Coronary artery (tissue), 2 donors: ENCODE measurements at regions not wholly inside any gene's neighbourhood (a gene's known extent, or its start where the extent isn't known, plus 50 kb on each side); places are given as distances from the start of the nearest gene placed in this dataset.
"Not testable (repeated sequence)": the region's sequence is repeated elsewhere in the genome, so short reads cannot be mapped to it uniquely, and the experiment has no call there.

Source experiments
- DNase-seq: peaks from one replicate; pipeline ENCODE4 v3.0.0-alpha.2; 2017; ENCODE audit warnings: low spot score
- H3K27ac ChIP-seq, 2 donors: fragments of 200-600 bp; sonication (generic); one replicate each; pipeline ENCODE4 v1.5.1; 2016 to 2019
- H3K4me3 ChIP-seq: fragments of 200-600 bp; sonication (generic); 2 replicates; pipeline ENCODE4 v1.5.1; 2016; ENCODE audit warnings: mild to moderate bottlenecking, moderate library complexity
- TF ChIP-seq, protein P1 (sequence below): fragments of 200-600 bp; sonication (generic); IDR thresholded peaks from one replicate; pipeline ENCODE4 v1.5.1; 2019; ENCODE audit warnings: antibody characterized with exemption

DNA sequence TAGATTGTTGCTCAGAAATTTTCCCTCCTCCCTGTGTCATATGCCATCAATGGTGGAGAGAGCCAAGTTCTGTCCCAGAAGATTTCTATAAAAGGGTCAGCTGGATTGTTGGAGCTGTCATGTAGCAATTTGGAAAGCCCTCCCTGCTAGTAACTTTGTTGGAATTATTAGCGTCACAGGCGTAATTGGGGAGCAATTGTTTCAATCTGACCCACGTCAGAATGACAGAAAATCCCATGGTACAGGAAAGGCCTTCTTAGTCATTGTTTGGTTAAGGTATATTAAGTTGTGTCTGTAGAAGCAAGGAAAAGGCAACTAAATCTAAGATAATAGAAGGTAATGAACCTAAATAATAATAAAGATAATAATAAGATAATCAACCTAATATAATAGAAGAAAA lies 148.4 kb downstream of the PLK2 start:
- no peak overlapping the region for H3K4me3 ChIP-seq
- TF ChIP-seq, protein P1, sequence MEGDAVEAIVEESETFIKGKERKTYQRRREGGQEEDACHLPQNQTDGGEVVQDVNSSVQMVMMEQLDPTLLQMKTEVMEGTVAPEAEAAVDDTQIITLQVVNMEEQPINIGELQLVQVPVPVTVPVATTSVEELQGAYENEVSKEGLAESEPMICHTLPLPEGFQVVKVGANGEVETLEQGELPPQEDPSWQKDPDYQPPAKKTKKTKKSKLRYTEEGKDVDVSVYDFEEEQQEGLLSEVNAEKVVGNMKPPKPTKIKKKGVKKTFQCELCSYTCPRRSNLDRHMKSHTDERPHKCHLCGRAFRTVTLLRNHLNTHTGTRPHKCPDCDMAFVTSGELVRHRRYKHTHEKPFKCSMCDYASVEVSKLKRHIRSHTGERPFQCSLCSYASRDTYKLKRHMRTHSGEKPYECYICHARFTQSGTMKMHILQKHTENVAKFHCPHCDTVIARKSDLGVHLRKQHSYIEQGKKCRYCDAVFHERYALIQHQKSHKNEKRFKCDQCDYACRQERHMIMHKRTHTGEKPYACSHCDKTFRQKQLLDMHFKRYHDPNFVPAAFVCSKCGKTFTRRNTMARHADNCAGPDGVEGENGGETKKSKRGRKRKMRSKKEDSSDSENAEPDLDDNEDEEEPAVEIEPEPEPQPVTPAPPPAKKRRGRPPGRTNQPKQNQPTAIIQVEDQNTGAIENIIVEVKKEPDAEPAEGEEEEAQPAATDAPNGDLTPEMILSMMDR, result no peak
- no peak overlapping the region for H3K27ac ChIP-seq
- no peak for DNase-seq

DNA sequence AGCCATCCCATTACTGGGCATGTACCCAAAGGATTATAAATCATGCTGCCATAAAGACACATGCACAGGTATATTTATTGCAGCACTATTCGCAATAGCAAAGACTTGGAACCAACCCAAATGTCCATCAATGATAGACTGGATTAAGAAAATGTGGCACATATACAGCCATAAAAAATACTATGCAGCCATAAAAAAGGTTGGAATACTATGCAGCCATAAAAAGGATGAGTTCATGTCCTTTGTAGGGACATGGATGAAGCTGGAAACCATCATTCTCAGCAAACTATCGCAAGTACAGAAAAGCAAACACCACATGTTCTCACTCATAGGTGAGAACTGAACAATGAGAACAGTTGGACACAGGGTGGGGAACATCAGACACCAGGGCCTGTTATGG lies 151.5 kb downstream of the PLK2 start:
- DNase-seq, H3K27ac ChIP-seq, H3K4me3 ChIP-seq: not testable (repeated sequence)

DNA sequence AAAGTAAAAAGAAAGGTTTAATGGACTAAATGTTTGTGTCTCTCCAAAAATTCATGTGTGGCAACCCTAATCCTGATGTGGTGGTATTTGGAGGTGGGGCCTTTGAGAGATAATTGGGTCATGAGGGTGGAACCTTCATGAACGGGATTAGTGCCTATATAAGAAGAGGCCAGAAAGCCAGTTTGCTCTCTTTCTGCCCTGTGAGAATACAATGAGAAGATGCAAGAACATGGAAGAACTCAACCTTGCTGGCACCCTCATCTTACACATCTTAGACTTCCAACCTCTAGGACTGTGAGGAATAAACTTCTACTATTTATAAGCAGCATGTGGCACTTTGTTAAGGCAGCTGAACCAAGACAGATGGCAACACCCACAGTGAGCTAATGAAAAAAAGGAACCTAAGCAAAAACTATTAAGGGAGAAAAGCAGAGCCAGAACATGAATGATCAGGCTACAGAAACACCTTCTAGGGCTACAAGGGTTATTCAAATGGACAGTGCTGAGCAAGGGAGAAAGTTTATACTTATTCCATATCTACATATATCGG lies 159.5 kb downstream of the PLK2 start:
- Histone ChIP-seq H3K27ac (no peak overlapping the region), H3K4me3 (no peak overlapping the region)
- no peak for DNase-seq
- TF ChIP-seq, protein P1, result no peak

GRCh38 chr5:58299256-58299655 lies 160.6 kb downstream of the PLK2 start:
- no peak overlapping the region for H3K4me3 ChIP-seq
- TF ChIP-seq, protein P1, result no peak
- no peak overlapping the region for H3K27ac ChIP-seq
- DNase-seq, result no peak

DNA sequence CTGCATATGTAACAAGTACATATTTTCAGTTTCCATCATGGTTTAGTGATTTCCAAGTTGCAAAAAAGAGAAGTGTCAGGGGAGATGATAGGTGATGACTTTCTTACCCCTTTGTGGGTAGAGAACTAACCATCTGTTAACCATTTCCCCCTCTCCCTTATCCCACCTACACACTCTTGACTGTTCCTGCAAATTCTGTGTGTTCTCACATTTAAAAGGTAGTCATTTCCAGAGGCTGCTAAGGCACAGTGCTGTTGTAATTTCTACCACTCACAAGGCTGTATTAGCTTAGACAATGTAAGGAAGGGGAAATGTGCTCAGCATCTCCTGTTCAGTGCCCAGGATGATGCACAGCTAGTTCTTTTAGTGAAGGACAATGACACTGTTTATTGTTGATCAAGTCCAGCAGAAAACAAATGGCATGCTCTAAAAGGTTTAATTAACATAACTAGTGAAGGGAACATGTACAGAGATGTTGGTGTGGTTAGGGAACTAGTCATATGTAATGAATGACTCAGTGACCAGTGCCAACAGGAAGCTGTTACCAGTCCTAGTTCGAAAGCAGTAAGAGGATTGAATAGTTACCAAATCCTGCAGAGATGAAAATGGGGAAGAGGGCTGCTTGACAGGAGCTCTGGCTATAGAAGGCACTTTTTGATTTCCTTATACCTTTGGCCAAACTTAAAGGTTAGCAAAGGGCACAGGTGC lies 165.1 kb downstream of the PLK2 start:
- TF ChIP-seq, protein P1, result no peak
- Histone ChIP-seq H3K27ac (no peak overlapping the region), H3K4me3 (no peak overlapping the region)
- no peak for DNase-seq

GRCh38 chr5:58288275-58288674 lies 171.6 kb downstream of the PLK2 start:
- not testable (repeated sequence) for H3K27ac ChIP-seq, DNase-seq, H3K4me3 ChIP-seq

GRCh38 chr5:58286741-58287140 lies 173.1 kb downstream of the PLK2 start:
- Histone ChIP-seq H3K4me3 (no peak overlapping the region), H3K27ac (no peak overlapping the region)
- TF ChIP-seq, protein P1, result no peak
- DNase-seq, result no peak

DNA sequence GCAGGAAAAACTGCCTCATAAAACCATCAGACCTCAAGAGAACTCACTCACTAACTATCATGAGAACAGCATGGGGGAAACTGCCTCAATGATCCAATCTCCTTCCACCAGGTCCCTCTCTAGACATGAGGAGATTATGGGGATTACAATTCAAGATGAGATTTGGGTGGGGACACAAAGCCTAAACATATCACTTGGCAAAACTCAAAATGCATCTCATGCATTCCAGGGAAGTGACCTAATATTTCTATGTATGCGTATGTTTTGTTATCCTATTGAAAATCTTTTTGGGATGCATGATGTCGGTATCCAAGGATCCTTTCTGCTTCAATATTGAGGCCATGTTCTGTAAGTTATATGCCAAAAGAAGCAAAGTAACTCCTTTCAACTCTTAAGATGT lies 174.0 kb downstream of the PLK2 start:
- no peak for DNase-seq

More for the DNA sequence above, 174.0 kb downstream of the PLK2 start:
- TF ChIP-seq, protein P1, result no peak
- Histone ChIP-seq H3K4me3 (no peak overlapping the region), H3K27ac (no peak overlapping the region)
